Parathyroid adenoma (tissue), 2 donors: ENCODE measurements at regions not wholly inside any gene's neighbourhood (a gene's known extent, or its start where the extent isn't known, plus 50 kb on each side); places are given as distances from the start of the nearest gene placed in this dataset.

Experiments
- H2AFZ ChIP-seq: fragments of 300-600 bp; sonication (generic); one replicate; pipeline ENCODE4 v1.7.0; 2017; ENCODE audit warnings: antibody characterized with exemption, mild to moderate bottlenecking
- H3K27ac ChIP-seq: fragments of 300-600 bp; sonication (generic); one replicate; pipeline ENCODE4 v1.7.0; 2017
- H3K27me3 ChIP-seq: fragments of 300-600 bp; sonication (generic); one replicate; pipeline ENCODE4 v1.7.0; 2017; ENCODE audit warnings: low read length; ENCODE audit not compliant: control insufficient read depth, insufficient read depth
- H3K36me3 ChIP-seq: fragments of 300-600 bp; sonication (generic); one replicate; pipeline ENCODE4 v1.7.0; 2017; ENCODE audit warnings: low read length; ENCODE audit not compliant: control insufficient read depth, insufficient read depth
- H3K4me1 ChIP-seq: fragments of 300-600 bp; sonication (generic); one replicate; pipeline ENCODE4 v1.7.0; 2017; ENCODE audit warnings: control low read depth
- H3K4me2 ChIP-seq: fragments of 300-600 bp; sonication (generic); one replicate; pipeline ENCODE4 v1.7.0; 2017; ENCODE audit warnings: low read length
- H3K4me3 ChIP-seq: fragments of 300-600 bp; sonication (generic); one replicate; pipeline ENCODE4 v1.7.0; 2017; ENCODE audit warnings: low read depth, low read length
- H3K79me2 ChIP-seq: fragments of 300-600 bp; sonication (generic); one replicate; pipeline ENCODE4 v1.7.0; 2017; ENCODE audit warnings: control low read depth
- H3K9ac ChIP-seq: fragments of 300-600 bp; sonication (generic); one replicate; pipeline ENCODE4 v1.7.0; 2017; ENCODE audit warnings: mild to moderate bottlenecking
- H3K9me3 ChIP-seq: fragments of 300-600 bp; sonication (generic); one replicate; pipeline ENCODE4 v1.7.0; 2017; ENCODE audit warnings: low read length; ENCODE audit not compliant: control insufficient read depth
- CTCF ChIP-seq: fragments of 300-600 bp; sonication (generic); IDR thresholded peaks from one replicate; pipeline ENCODE4 v1.7.0; 2017; ENCODE audit warnings: antibody characterized with exemption, mild to moderate bottlenecking
- donor health status: primary hyperparathyroidism.

GRCh38 chr13:44098559-44098958 is 218.9 kb downstream of the LACC1 start:
- Histone ChIP-seq H2AFZ (no peak overlapping the region), H3K9ac (no peak overlapping the region), H3K4me2 (no peak overlapping the region), H3K36me3 (no peaks in the 10 kb centered on the region), H3K9me3 (no peaks in the 10 kb centered on the region), H3K27ac (no peak overlapping the region), H3K4me3 (no peak overlapping the region), H3K79me2 (no peaks in the 10 kb centered on the region), H3K4me1 (no peaks in the 10 kb centered on the region), H3K27me3 (no peaks in the 10 kb centered on the region)
- TF ChIP-seq CTCF = no peak

DNA sequence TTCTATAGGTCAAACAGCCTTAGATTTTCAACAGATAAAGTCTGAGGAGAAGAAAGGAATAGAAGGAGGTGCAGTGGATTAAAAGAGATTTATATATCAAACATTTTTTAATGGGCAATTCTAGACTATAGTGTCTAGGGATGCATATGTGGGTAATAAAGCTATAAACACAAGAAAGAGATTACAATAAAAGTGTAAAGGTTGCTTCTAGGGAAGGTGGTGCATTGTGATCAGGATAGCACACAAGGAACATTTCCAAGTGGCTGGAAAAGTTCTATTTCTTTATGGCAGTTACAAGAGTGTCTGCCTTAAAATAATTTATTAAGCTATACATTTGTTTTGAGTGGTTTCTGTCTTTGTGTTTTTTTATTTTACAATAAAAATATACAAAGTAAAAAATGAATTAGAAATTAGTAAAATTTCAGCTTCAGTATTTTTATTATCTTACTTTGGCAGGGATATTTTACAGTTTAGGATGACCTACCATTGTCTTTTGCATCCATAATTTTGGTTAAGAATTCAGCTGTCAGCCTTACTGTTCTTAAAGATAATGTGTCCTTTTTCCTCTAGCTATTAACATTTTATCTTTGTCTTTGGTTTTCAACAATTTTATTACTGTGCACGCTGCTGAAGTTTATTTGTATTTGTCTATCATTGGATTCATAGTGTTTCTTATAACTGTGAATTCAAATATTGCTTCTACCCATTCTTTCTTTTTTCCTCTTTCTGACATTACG is 221.8 kb downstream of the LACC1 start:
- Histone ChIP-seq H3K27me3 (no peaks in the 10 kb centered on the region), H3K27ac (no peak overlapping the region), H3K4me3 (no peak overlapping the region), H3K79me2 (no peaks in the 10 kb centered on the region), H3K9me3 (no peaks in the 10 kb centered on the region), H3K4me1 (no peaks in the 10 kb centered on the region), H2AFZ (no peak overlapping the region), H3K4me2 (no peak overlapping the region), H3K9ac (no peak overlapping the region), H3K36me3 (no peaks in the 10 kb centered on the region)
- TF ChIP-seq CTCF = no peak

- no peak overlapping the region for H3K9ac ChIP-seq
- TF ChIP-seq CTCF = no peak
- no peaks in the 10 kb centered on the region for H3K79me2 ChIP-seq
- no peak overlapping the region for H2AFZ ChIP-seq
- H3K9me3 ChIP-seq = no peaks in the 10 kb centered on the region
- H3K27ac ChIP-seq = no peak overlapping the region
- H3K36me3 ChIP-seq = no peaks in the 10 kb centered on the region
- no peaks in the 10 kb centered on the region for H3K4me1 ChIP-seq
- no peak overlapping the region for H3K4me3 ChIP-seq
- H3K27me3 ChIP-seq = no peaks in the 10 kb centered on the region
- no peak overlapping the region for H3K4me2 ChIP-seq
These were observed 223.9 kb downstream of the LACC1 start for GRCh38 chr13:44103429-44104196.

DNA sequence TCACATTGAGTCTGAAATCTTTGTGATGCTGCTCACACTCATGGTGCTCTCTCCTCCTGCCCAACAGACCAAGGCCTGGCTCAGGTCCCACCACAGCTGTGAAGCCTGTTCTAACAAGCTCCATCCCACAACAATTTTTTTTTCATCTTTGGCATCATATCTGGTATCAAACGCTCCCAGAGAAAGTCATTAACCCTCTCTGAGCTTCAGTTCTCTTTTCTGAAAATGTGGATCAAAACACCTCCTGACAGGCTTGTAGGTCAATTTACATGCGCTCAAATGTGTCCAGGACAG is 224.4 kb downstream of the LACC1 start:
- no peak overlapping the region for H2AFZ ChIP-seq
- H3K4me1 ChIP-seq = no peaks in the 10 kb centered on the region
- H3K9me3 ChIP-seq = no peaks in the 10 kb centered on the region
- no peak for TF ChIP-seq CTCF
- H3K79me2 ChIP-seq = no peaks in the 10 kb centered on the region
- H3K4me2 ChIP-seq = no peak overlapping the region
- no peaks in the 10 kb centered on the region for H3K27me3 ChIP-seq
- H3K36me3 ChIP-seq = no peaks in the 10 kb centered on the region
- no peak overlapping the region for H3K9ac ChIP-seq
- H3K27ac ChIP-seq = no peak overlapping the region
- H3K4me3 ChIP-seq = no peak overlapping the region

GRCh38 chr13:44104969-44105368 is 225.3 kb downstream of the LACC1 start:
- Histone ChIP-seq H3K27me3 (no peaks in the 10 kb centered on the region), H3K9ac (no peak overlapping the region), H3K9me3 (no peaks in the 10 kb centered on the region), H3K36me3 (no peaks in the 10 kb centered on the region), H3K4me2 (no peak overlapping the region), H3K4me1 (no peaks in the 10 kb centered on the region), H3K79me2 (no peaks in the 10 kb centered on the region), H3K27ac (no peak overlapping the region), H3K4me3 (no peak overlapping the region), H2AFZ (no peak overlapping the region)
- TF ChIP-seq CTCF = no peak
